ENCODE measurements at regions not wholly inside any gene's neighbourhood (a gene's known extent, or its start where the extent isn't known, plus 50 kb on each side); places are given as distances from the start of the nearest gene placed in this dataset.
"Not testable (repeated sequence)": the region's sequence is repeated elsewhere in the genome, so short reads cannot be mapped to it uniquely, and the experiment has no call there.

DNA sequence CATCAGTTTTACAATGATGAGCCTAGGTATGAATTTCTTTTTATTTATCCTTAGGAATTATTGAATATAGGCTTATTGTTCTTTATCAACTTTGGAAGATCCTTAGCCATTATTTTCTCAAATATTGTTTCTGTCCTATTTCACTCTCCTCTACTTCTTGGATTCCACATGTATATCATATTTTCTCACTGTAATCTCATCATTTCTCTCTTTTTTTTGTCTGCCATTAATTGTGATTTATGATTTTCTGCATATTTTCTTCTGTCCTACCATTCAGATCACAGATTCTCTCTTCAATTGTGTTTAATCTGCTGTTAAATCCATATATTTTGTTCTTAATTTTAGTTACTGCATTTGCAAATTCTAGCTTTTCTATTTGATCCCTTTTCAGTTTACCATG is 139.8 kb downstream of the ARRDC3 start:
- H3F3A ChIP-seq (ENCODE audit: insufficient read depth, low read length), result no peaks in the 10 kb centered on the region
- no peak overlapping the region for H3K27ac ChIP-seq (ENCODE audit: low read depth, low read length, poor library complexity, severe bottlenecking)
- TF ChIP-seq, protein P1, sequence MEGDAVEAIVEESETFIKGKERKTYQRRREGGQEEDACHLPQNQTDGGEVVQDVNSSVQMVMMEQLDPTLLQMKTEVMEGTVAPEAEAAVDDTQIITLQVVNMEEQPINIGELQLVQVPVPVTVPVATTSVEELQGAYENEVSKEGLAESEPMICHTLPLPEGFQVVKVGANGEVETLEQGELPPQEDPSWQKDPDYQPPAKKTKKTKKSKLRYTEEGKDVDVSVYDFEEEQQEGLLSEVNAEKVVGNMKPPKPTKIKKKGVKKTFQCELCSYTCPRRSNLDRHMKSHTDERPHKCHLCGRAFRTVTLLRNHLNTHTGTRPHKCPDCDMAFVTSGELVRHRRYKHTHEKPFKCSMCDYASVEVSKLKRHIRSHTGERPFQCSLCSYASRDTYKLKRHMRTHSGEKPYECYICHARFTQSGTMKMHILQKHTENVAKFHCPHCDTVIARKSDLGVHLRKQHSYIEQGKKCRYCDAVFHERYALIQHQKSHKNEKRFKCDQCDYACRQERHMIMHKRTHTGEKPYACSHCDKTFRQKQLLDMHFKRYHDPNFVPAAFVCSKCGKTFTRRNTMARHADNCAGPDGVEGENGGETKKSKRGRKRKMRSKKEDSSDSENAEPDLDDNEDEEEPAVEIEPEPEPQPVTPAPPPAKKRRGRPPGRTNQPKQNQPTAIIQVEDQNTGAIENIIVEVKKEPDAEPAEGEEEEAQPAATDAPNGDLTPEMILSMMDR (IDR thresholded peaks at IDR 0.05; ENCODE audit: low read length), result no peak
- TF ChIP-seq EZH2 (IDR thresholded peaks at IDR 0.05; ENCODE audit: borderline replicate concordance, low read length), result no peak
- H3K79me2 ChIP-seq (ENCODE audit: insufficient read depth, low read length), result no peaks in the 10 kb centered on the region
- H3K9ac ChIP-seq (ENCODE audit: low read length), result no peak overlapping the region
- H4K20me1 ChIP-seq (ENCODE audit: insufficient read depth, low read length), result no peaks in the 10 kb centered on the region
- no peaks in the 10 kb centered on the region for H3K4me1 ChIP-seq (ENCODE audit: insufficient read depth, low read length, severe bottlenecking)
- H3K9me2 ChIP-seq (ENCODE audit: low read depth, low read length), result no peaks in the 10 kb centered on the region
- H3K4me3 ChIP-seq (ENCODE audit: low read depth, low read length, poor library complexity, severe bottlenecking), result no peak overlapping the region
- H3K27me3 ChIP-seq (ENCODE audit: insufficient read depth, low read length), result no peaks in the 10 kb centered on the region; the same call in 1 of the 2 replicates
- no peaks in the 10 kb centered on the region for H3K36me3 ChIP-seq (ENCODE audit: insufficient read depth, low read length)
- no peak overlapping the region for H2AFZ ChIP-seq (ENCODE audit: low read length)
- H3K9me3 ChIP-seq (ENCODE audit: low read length), result peaks cover 8% of the 10 kb centered on the region
- no peak overlapping the region for H3K4me2 ChIP-seq (ENCODE audit: low read length)

DNA sequence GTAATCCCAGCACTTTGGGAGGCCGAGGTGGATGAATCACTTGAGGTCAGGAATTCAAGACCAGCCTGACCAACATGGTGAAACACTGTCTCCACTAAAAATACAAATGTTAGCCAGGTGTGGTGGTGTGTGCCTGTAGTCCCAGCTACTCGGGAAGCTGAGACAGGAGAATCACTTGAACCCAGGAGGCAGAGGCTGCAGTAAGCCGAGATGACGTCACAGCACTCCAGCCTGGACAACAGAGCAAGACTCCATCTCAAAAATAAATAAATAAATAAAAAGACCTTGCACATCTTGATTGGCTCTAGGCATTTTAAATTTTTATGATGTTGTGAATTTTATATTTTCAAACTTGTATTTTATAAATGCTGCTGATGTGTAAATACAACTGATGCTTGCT is 141.7 kb downstream of the ARRDC3 start:
- H3K9ac ChIP-seq (ENCODE audit: low read length); H2AFZ ChIP-seq (ENCODE audit: low read length); H3K27me3 ChIP-seq (ENCODE audit: insufficient read depth, low read length); H3K27ac ChIP-seq (ENCODE audit: low read depth, low read length, poor library complexity, severe bottlenecking); H3K4me2 ChIP-seq (ENCODE audit: low read length); H3K4me3 ChIP-seq (ENCODE audit: low read depth, low read length, poor library complexity, severe bottlenecking); H3K4me1 ChIP-seq (ENCODE audit: insufficient read depth, low read length, severe bottlenecking); H3K79me2 ChIP-seq (ENCODE audit: insufficient read depth, low read length); H3K9me2 ChIP-seq (ENCODE audit: low read depth, low read length); H3K36me3 ChIP-seq (ENCODE audit: insufficient read depth, low read length); H3F3A ChIP-seq (ENCODE audit: insufficient read depth, low read length); H3K9me3 ChIP-seq (ENCODE audit: low read length); H4K20me1 ChIP-seq (ENCODE audit: insufficient read depth, low read length): not testable (repeated sequence)

DNA sequence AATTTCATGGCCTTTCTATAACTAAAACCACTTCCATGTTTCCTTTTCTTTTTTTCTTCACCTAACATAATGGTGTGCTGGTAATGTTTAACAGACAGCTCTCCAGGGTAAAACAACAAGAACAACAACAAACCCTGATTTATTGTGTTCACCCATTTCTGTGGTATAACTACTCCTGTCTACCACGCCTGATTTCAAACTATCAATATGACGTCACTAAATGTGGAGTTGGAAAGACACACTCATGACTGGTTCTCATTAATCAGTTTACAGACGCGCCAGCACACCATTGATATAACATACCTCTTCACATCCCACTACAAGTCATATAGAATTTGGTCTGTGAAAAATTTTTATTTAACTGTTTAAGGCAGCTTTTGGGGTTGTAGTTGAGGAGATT is 142.9 kb downstream of the ARRDC3 start:
- Histone ChIP-seq H3K9me3 (ENCODE audit: low read length) (peaks cover 8% of the 10 kb centered on the region), H3K4me2 (ENCODE audit: low read length) (no peak overlapping the region), H2AFZ (ENCODE audit: low read length) (no peak overlapping the region), H3K9ac (ENCODE audit: low read length) (no peak overlapping the region), H3K79me2 (ENCODE audit: insufficient read depth, low read length) (no peaks in the 10 kb centered on the region), H3K4me1 (ENCODE audit: insufficient read depth, low read length, severe bottlenecking) (no peaks in the 10 kb centered on the region), H3K36me3 (ENCODE audit: insufficient read depth, low read length) (no peaks in the 10 kb centered on the region), H3K27ac (ENCODE audit: low read depth, low read length, poor library complexity, severe bottlenecking) (no peak overlapping the region), H3F3A (ENCODE audit: insufficient read depth, low read length) (no peaks in the 10 kb centered on the region), H4K20me1 (ENCODE audit: insufficient read depth, low read length) (no peaks in the 10 kb centered on the region), H3K9me2 (ENCODE audit: low read depth, low read length) (no peaks in the 10 kb centered on the region), H3K27me3 (ENCODE audit: insufficient read depth, low read length) (no peaks in the 10 kb centered on the region; the same call in 1 of the 2 replicates), H3K4me3 (ENCODE audit: low read depth, low read length, poor library complexity, severe bottlenecking) (no peak overlapping the region)
- TF ChIP-seq, protein P1 (IDR thresholded peaks at IDR 0.05; ENCODE audit: low read length), result no peak
- no peak for TF ChIP-seq EZH2 (IDR thresholded peaks at IDR 0.05; ENCODE audit: borderline replicate concordance, low read length)

DNA sequence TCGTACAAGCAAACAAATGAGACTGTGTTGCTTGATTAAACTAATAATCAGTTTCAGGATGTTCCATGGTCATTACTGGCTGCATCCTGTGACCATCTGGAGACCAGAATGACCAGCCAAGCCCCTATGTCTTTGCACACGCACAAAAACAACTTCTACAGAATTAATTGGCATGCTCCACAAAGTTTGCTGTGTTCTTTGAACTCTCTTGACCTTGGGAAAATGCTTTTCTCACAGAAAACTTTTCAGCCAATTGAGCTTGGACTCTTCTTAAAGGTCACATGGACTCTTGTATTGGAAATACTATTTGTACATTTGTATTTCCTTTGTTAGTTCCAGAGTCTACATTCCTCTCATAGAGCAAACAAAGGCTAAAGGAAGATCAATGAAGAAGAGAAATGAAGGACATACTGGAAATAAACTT is 147.8 kb downstream of the ARRDC3 start:
- no peak for TF ChIP-seq EZH2 (IDR thresholded peaks at IDR 0.05; ENCODE audit: borderline replicate concordance, low read length)
- TF ChIP-seq, protein P1 (IDR thresholded peaks at IDR 0.05; ENCODE audit: low read length), result no peak
- H3F3A ChIP-seq (ENCODE audit: insufficient read depth, low read length), result no peaks in the 10 kb centered on the region
- H3K4me1 ChIP-seq (ENCODE audit: insufficient read depth, low read length, severe bottlenecking), result no peaks in the 10 kb centered on the region
- H3K27me3 ChIP-seq (ENCODE audit: insufficient read depth, low read length), result no peaks in the 10 kb centered on the region
- H3K9me2 ChIP-seq (ENCODE audit: low read depth, low read length), result no peaks in the 10 kb centered on the region
- H3K4me3 ChIP-seq (ENCODE audit: low read depth, low read length, poor library complexity, severe bottlenecking), result no peak overlapping the region
- no peak overlapping the region for H2AFZ ChIP-seq (ENCODE audit: low read length)
- H3K36me3 ChIP-seq (ENCODE audit: insufficient read depth, low read length), result no peaks in the 10 kb centered on the region
- H3K27ac ChIP-seq (ENCODE audit: low read depth, low read length, poor library complexity, severe bottlenecking), result no peak overlapping the region
- H3K9me3 ChIP-seq (ENCODE audit: low read length), result no peaks in the 10 kb centered on the region
- H3K4me2 ChIP-seq (ENCODE audit: low read length), result no peak overlapping the region
- H4K20me1 ChIP-seq (ENCODE audit: insufficient read depth, low read length), result no peaks in the 10 kb centered on the region
- H3K9ac ChIP-seq (ENCODE audit: low read length), result no peak overlapping the region
- H3K79me2 ChIP-seq (ENCODE audit: insufficient read depth, low read length), result no peaks in the 10 kb centered on the region

Measured in OCI-LY1 (cell line).